Kidney (tissue), 13 donors: ENCODE measurements at regions not wholly inside any gene's neighbourhood (a gene's known extent, or its start where the extent isn't known, plus 50 kb on each side); places are given as distances from the start of the nearest gene placed in this dataset.
A peak's percentile ranks its signal among the peaks of the same experiment; 100 is the strongest.

Experiments used
- DNase-seq, 5 donors: peaks; one replicate each; pipeline ENCODE4 v3.0.0-alpha.2; 2013 to 2020
- FAIRE-seq: peaks from 2 replicates; lab custom pipeline; 2012; peaks lifted over from hg19 to GRCh38; lab: Jason Lieb, UNC
- H3K27ac ChIP-seq, 2 donors: one replicate each; pipeline ENCODE4 v1.7.0; 2013; ENCODE audit warnings: low read depth in 2 of 2, low read length in 2 of 2, inconsistent platforms in 1 of 2
- H3K27me3 ChIP-seq: one replicate; pipeline ENCODE4 v1.7.1; 2013; ENCODE audit warnings: low read length, inconsistent platforms; ENCODE audit not compliant: control insufficient read depth, insufficient read depth
- H3K36me3 ChIP-seq, 3 donors: one replicate each; pipeline versions ENCODE4 v1.7.0 to v1.7.1; 2013; ENCODE audit warnings: low read length in 3 of 3, control low read depth in 1 of 3, inconsistent platforms in 1 of 3; ENCODE audit not compliant: insufficient read depth in 3 of 3, control insufficient read depth in 2 of 3
- H3K4me1 ChIP-seq, 3 donors: one replicate each; pipeline versions ENCODE4 v1.7.0 to v1.7.1; 2013; ENCODE audit warnings: low read length in 3 of 3, inconsistent platforms in 1 of 3, low read depth in 1 of 3; ENCODE audit not compliant: control insufficient read depth in 2 of 3, insufficient read depth in 2 of 3
- H3K4me3 ChIP-seq, 3 donors: one replicate each; pipeline versions ENCODE4 v1.7.0 to v1.8.1; 2013; ENCODE audit warnings: low read length in 3 of 3, control low read depth in 1 of 3, inconsistent platforms in 1 of 3
- H3K9ac ChIP-seq, 3 donors: one replicate each; pipeline versions ENCODE4 v1.7.0 to v1.7.1; 2013; ENCODE audit warnings: low read length in 3 of 3, control low read depth in 1 of 3, inconsistent platforms in 1 of 3
- H3K9me3 ChIP-seq, 3 donors: one replicate each; pipeline versions ENCODE4 v1.7.0 to v1.7.1; 2013; ENCODE audit warnings: low read length in 3 of 3, control low read depth in 1 of 3, inconsistent platforms in 1 of 3; ENCODE audit not compliant: control insufficient read depth in 2 of 3, insufficient read depth in 1 of 3
- intact Hi-C: fragments of 100-400 bp; cut with DNase I; formaldehyde crosslinking; loops from one replicate; pipeline ENCODE4 v1.11.1; 2022
- TF ChIP-seq, protein P1 (sequence below): IDR thresholded peaks from 3 replicates; pipeline ENCODE4 v1.5.1; 2012; ENCODE audit warnings: mild to moderate bottlenecking, moderate library complexity, borderline replicate concordance; ENCODE audit not compliant: insufficient read depth; ENCODE audit errors: extremely low read depth
- donor health status: control.
- donor health status: control.
- donor health status: control.
- donor health status: control.
- donor health status: control.
- donor health status: DM: yes; HTN: yes; CAD: no.
- donor health status: Normal renal cell carcinoma (clear cell type).

DNA sequence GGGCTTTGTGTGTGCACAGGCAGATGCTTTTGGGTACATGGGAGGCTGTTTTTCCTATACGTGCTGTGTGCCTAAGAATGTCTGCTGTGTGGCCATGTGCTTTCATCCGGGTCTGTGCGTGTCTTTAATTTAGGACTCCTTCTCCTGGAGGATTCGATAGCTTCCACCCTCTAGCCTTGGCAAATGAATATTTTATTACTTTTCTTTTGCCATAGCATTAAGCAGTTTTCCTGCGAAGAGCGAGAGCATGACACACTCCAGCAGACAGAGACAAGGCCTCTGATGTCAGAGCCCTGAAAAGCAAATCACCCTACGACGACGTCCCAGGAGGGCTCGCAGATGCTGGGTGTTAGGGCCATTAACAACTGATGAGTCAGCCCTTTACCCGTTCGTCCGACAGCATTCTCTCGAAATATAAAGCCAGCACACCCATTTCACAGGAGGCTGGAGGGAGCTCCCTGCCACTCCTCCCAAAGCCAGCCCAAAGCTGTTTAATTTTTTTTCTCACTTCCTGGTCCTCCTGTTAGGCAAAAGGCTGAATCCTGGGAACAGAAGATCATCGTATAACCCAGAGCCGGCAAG is 311.3 kb upstream of the ZMIZ1 start:
- Histone ChIP-seq H3K9ac (no peak overlapping the region), H3K4me1 (peaks cover 0 to 9% (median 3%) of the 10 kb centered on the region in 3 donors), H3K4me3 (no peak overlapping the region), H3K27me3 (no peaks in the 10 kb centered on the region), H3K36me3 (no peaks in the 10 kb centered on the region), H3K9me3 (no peaks in the 10 kb centered on the region), H3K27ac (no peak overlapping the region)
- TF ChIP-seq, protein P1, sequence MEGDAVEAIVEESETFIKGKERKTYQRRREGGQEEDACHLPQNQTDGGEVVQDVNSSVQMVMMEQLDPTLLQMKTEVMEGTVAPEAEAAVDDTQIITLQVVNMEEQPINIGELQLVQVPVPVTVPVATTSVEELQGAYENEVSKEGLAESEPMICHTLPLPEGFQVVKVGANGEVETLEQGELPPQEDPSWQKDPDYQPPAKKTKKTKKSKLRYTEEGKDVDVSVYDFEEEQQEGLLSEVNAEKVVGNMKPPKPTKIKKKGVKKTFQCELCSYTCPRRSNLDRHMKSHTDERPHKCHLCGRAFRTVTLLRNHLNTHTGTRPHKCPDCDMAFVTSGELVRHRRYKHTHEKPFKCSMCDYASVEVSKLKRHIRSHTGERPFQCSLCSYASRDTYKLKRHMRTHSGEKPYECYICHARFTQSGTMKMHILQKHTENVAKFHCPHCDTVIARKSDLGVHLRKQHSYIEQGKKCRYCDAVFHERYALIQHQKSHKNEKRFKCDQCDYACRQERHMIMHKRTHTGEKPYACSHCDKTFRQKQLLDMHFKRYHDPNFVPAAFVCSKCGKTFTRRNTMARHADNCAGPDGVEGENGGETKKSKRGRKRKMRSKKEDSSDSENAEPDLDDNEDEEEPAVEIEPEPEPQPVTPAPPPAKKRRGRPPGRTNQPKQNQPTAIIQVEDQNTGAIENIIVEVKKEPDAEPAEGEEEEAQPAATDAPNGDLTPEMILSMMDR, result no peak
- DNase-seq (peak in 1 of 5 donors; percentile 32), FAIRE-seq (no peak)
- intact Hi-C loops, result no loop called here

DNA sequence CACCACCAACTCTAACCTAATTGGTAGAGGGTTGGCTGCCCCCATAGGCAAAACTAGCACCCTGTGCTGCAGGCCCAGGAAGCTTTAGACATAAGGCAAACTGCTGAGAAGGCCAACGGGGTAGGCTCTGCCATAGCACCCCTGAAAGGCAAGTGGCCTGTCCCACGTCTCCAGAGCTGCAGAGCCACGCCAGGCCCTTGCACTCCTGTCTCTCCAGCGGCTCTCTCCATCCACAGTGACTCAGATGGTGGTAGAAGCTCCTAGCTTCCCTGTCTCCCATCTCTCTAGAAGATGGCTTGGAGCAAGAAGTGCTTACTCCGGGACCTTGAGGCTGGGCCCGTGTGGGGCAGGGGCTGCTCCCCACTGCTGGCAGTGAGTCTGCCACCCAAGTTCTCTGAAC is 310.6 kb upstream of the ZMIZ1 start:
- no peak for FAIRE-seq
- intact Hi-C loops, result no loop called here
- Histone ChIP-seq H3K27me3 (no peaks in the 10 kb centered on the region), H3K9me3 (no peaks in the 10 kb centered on the region), H3K27ac (no peak overlapping the region), H3K9ac (no peak overlapping the region), H3K4me1 (peaks cover 0 to 9% (median 3%) of the 10 kb centered on the region in 3 donors), H3K36me3 (no peaks in the 10 kb centered on the region), H3K4me3 (no peak overlapping the region)
- TF ChIP-seq, protein P1, result no peak
- DNase-seq, result peak in 1 of 5 donors; percentile 40

GRCh38 chr10:78759456-78760120 is 309.2 kb upstream of the ZMIZ1 start:
- DNase-seq (peak in 1 of 5 donors; percentile 63), FAIRE-seq (no peak)
- Histone ChIP-seq H3K9me3 (no peaks in the 10 kb centered on the region), H3K27ac (no peak overlapping the region), H3K4me3 (no peak overlapping the region), H3K27me3 (no peaks in the 10 kb centered on the region), H3K9ac (no peak overlapping the region), H3K36me3 (no peaks in the 10 kb centered on the region), H3K4me1 (peaks cover 0 to 8% (median 3%) of the 10 kb centered on the region in 3 donors)
- TF ChIP-seq, protein P1, result no peak
- intact Hi-C loops, result no loop called here
